K562 (cell line): ENCODE measurements at regions not wholly inside any gene's neighbourhood (a gene's known extent, or its start where the extent isn't known, plus 50 kb on each side); places are given as distances from the start of the nearest gene placed in this dataset.

Experiments used
- ATAC-seq: fragments of 200-7000 bp; cut with Tn5 transposase; 3 replicates; pipeline ENCODE4 v1.9.1; 2020; ENCODE audit warnings: moderate library complexity
- BruUV-seq: library from RNA; stranded (reverse); fragments of 400-500 nt; replicated peaks from 2 replicates; lab custom pipeline; 2021; lab: Mats Ljungman, UMichigan
- CTCF ChIA-PET: fragments of 300-600 bp; formaldehyde crosslinking; extraction: SDS; loops from one replicate; lab custom pipeline; 2021; ENCODE audit warnings: low intra/inter-chr PET ratio; lab: Yijun Ruan, JAX
- POLR2A ChIA-PET: fragments of 300-600, 350-650 bp; sonication (Branson Sonifier 250); formaldehyde crosslinking; extraction: SDS; loops from one replicate; lab custom pipeline; 2021; ENCODE audit warnings: antibody characterized with exemption, inconsistent platforms; lab: Yijun Ruan, JAX
- DNase-seq, 4 experiments: peaks; one replicate each; pipeline versions ENCODE4 v3.0.0 to v3.0.0-alpha.2; 2011 to 2018; ENCODE audit warnings: low spot score in 3 of 4, mixed read lengths in 3 of 4; ENCODE audit errors: extremely low read depth in 1 of 4
- FAIRE-seq: peaks from 2 replicates; lab custom pipeline; 2011; peaks lifted over from hg19 to GRCh38; lab: Jason Lieb, UNC
- H2AFZ ChIP-seq: 2 replicates; pipeline ENCODE4 v1.6.0; 2011; ENCODE audit warnings: low read depth, low read length, control low read depth, inconsistent platforms
- H3K27ac ChIP-seq: fragments of 200-600 bp; 3 replicates; pipeline ENCODE4 v1.8.0; 2011; ENCODE audit warnings: low read depth, mild to moderate bottlenecking, control low read depth, inconsistent platforms, low read length, moderate library complexity, mixed read lengths; ENCODE audit errors: extremely low read depth
- H3K27me3 ChIP-seq, 2 experiments: fragments of 300-600 bp in 1 of 2; 2 replicates in 1 of 2; 3 replicates in 1 of 2; pipeline versions ENCODE4 v1.6.0 to v1.8.0; 2011; ENCODE audit warnings: inconsistent platforms in 2 of 2, low read length in 2 of 2, mild to moderate bottlenecking in 1 of 2, mixed read lengths in 1 of 2, moderate library complexity in 1 of 2; ENCODE audit not compliant: control insufficient read depth in 2 of 2, insufficient read depth in 2 of 2
- H3K36me3 ChIP-seq: fragments of 300-600 bp; 3 replicates; pipeline ENCODE4 v1.8.0; 2011; ENCODE audit warnings: mild to moderate bottlenecking, low read length, inconsistent platforms; ENCODE audit not compliant: control insufficient read depth, insufficient read depth
- H3K4me1 ChIP-seq, 2 experiments: fragments of 200-600 bp in 1 of 2; replicated peaks in 1 of 2; 2 replicates in 1 of 2; 3 replicates in 1 of 2; pipeline versions ENCODE4 v1.5.1 to v1.8.0; 2011; ENCODE audit warnings: inconsistent platforms in 2 of 2, low read length in 2 of 2, mild to moderate bottlenecking in 1 of 2, mixed read lengths in 1 of 2, moderate library complexity in 1 of 2; ENCODE audit not compliant: control insufficient read depth in 2 of 2, insufficient read depth in 2 of 2
- H3K4me2 ChIP-seq: 2 replicates; pipeline ENCODE4 v1.6.1; 2011; ENCODE audit warnings: low read length, control low read depth, inconsistent platforms, mixed read lengths; ENCODE audit not compliant: insufficient read depth
- H3K4me3 ChIP-seq: fragments of 200-600 bp; sonication (generic), shearing (Covaris generic); 2 replicates; pipeline ENCODE4 v1.5.1; 2016; ENCODE audit warnings: control low read depth, inconsistent platforms
- H3K79me2 ChIP-seq: fragments of 200-600 bp; 3 replicates; pipeline ENCODE4 v1.8.0; 2011; ENCODE audit warnings: low read length, inconsistent platforms; ENCODE audit not compliant: control insufficient read depth, insufficient read depth
- H3K9ac ChIP-seq, 2 experiments: 2 replicates each; pipeline versions ENCODE4 v1.6.0 to v1.6.1; 2011; ENCODE audit warnings: low read depth in 2 of 2, low read length in 2 of 2, control low read depth in 1 of 2, inconsistent platforms in 1 of 2, mild to moderate bottlenecking in 1 of 2, mixed read lengths in 1 of 2; ENCODE audit not compliant: insufficient read depth in 1 of 2
- H3K9me1 ChIP-seq: one replicate; pipeline ENCODE4 v1.6.0; 2011; ENCODE audit warnings: inconsistent platforms, mild to moderate bottlenecking, low read length, moderate library complexity; ENCODE audit not compliant: control insufficient read depth, insufficient read depth
- H3K9me3 ChIP-seq: replicated peaks from 2 replicates; pipeline ENCODE4 v1.5.1; 2011; ENCODE audit warnings: low read depth, low read length, inconsistent platforms; ENCODE audit not compliant: control insufficient read depth, insufficient read depth
- H4K20me1 ChIP-seq: replicated peaks from 2 replicates; pipeline ENCODE4 v1.6.1; 2011; ENCODE audit warnings: low read length, inconsistent platforms, mixed read lengths; ENCODE audit not compliant: control insufficient read depth, insufficient read depth
- DPF2 ChIP-seq: fragments of 450-650 bp; IDR thresholded peaks from 2 replicates; pipeline ENCODE4 v1.6.1; 2016
- JUN ChIP-seq, 2 experiments: sonication (generic) in 1 of 2; formaldehyde crosslinking in 1 of 2; IDR thresholded peaks; 2 replicates each; pipeline versions ENCODE4 v1.6.1 to v1.8.0; 2012 to 2022; ENCODE audit warnings: borderline replicate concordance in 2 of 2, mild to moderate bottlenecking in 2 of 2, improper control_type of control experiment in 1 of 2, low read depth in 1 of 2, low read length in 1 of 2, missing genetic modification reagents in 1 of 2
- PHB2 ChIP-seq: fragments of 450-650 bp; IDR thresholded peaks from 2 replicates; pipeline ENCODE4 v1.6.1; 2017; ENCODE audit warnings: low read depth
- POLR2H ChIP-seq: IDR thresholded peaks from 2 replicates; pipeline ENCODE4 v1.6.1; 2016; ENCODE audit warnings: missing genetic modification characterization, low read depth, mild to moderate bottlenecking, control low read depth, missing compliant biosample characterization, moderate library complexity
- RFX5 ChIP-seq: IDR thresholded peaks from 2 replicates; pipeline ENCODE4 v1.6.1; 2011; ENCODE audit warnings: low read depth, mild to moderate bottlenecking, improper control_type of control experiment, low read length
- TARDBP ChIP-seq: fragments of 450-650 bp; IDR thresholded peaks from 2 replicates; pipeline ENCODE4 v1.6.1; 2016
- TBL1XR1 ChIP-seq, 2 experiments: IDR thresholded peaks; 2 replicates each; pipeline ENCODE4 v1.6.1; 2012; ENCODE audit warnings: improper control_type of control experiment in 2 of 2, low read length in 2 of 2, mild to moderate bottlenecking in 1 of 2
- TCF7L2 ChIP-seq: fragments of 150-350 bp; IDR thresholded peaks from 2 replicates; pipeline ENCODE4 v1.6.1; 2016; ENCODE audit warnings: low read depth, mild to moderate bottlenecking, low read length, moderate library complexity
- ZBTB8A ChIP-seq: fragments of 450-650 bp; IDR thresholded peaks from 2 replicates; pipeline ENCODE4 v1.6.1; 2018; ENCODE audit warnings: mild to moderate bottlenecking, moderate library complexity; ENCODE audit not compliant: partially characterized antibody
- ZC3H8 ChIP-seq: fragments of 450-650 bp; IDR thresholded peaks from 2 replicates; pipeline ENCODE4 v1.6.1; 2017
- ZNF431 ChIP-seq: sonication (generic); formaldehyde crosslinking; IDR thresholded peaks from 2 replicates; pipeline ENCODE4 v1.8.0; 2022; ENCODE audit warnings: mild to moderate bottlenecking, missing genetic modification reagents
- ZNF695 ChIP-seq: fragments of 450-650 bp; formaldehyde crosslinking; IDR thresholded peaks from 2 replicates; pipeline ENCODE4 v1.4.0; 2020; ENCODE audit warnings: mild to moderate bottlenecking, moderate library complexity
- WGBS: fragments of 100-300 bp; shearing (Covaris generic); methylation state at CpG from one replicate; pipeline ENCODE4 v1.1.6; 2016; ENCODE audit warnings: low coverage, mixed read lengths; ENCODE audit not compliant: insufficient coverage; ENCODE audit errors: missing lambda C conversion rate; 5-methylcytosine and 5-hydroxymethylcytosine counted together
- in situ Hi-C: fragments of 300-500 bp; cut with MboI; formaldehyde crosslinking; loops from 4 replicates; pipeline ENCODE4 v1.15.0; 2018; ENCODE audit warnings: inconsistent platforms, mixed read lengths
- intact Hi-C: fragments of 100-400 bp; cut with micrococcal nuclease; formaldehyde crosslinking; loops from 2 replicates; pipeline ENCODE4 v1.14.2; 2022
- TF ChIP-seq, protein P1 (sequence below): fragments of 250-450 bp; sonication (Bioruptor Pico); IDR thresholded peaks from 2 replicates; pipeline ENCODE4 v1.8.0; 2022; ENCODE audit warnings: moderate library complexity, mild to moderate bottlenecking, inconsistent platforms
- TF ChIP-seq, protein P2 (sequence below): fragments of 250-450 bp; sonication (Bioruptor Pico); IDR thresholded peaks from 2 replicates; pipeline ENCODE4 v1.5.0; 2021; ENCODE audit warnings: mild to moderate bottlenecking, moderate library complexity

GRCh38 chr7:67610897-67611296 lies 614.3 kb downstream of the TYW1 start:
- Histone ChIP-seq H3K4me2 (no peak overlapping the region), H3K27ac (no peak overlapping the region), H3K79me2 (no peaks in the 10 kb centered on the region), H3K4me3 (no peak overlapping the region), H3K36me3 (no peaks in the 10 kb centered on the region), H3K9me3 (no peaks in the 10 kb centered on the region), H3K9ac (no peak overlapping the region), H4K20me1 (no peaks in the 10 kb centered on the region), H3K9me1 (no peaks in the 10 kb centered on the region), H3K27me3 (peaks cover 2 to 22% of the 10 kb centered on the region in 2 experiments; a peak in 3 of 5 replicates), H2AFZ (no peak overlapping the region), H3K4me1 (no peaks in the 10 kb centered on the region)
- CTCF ChIA-PET = no interaction called here
- POLR2A ChIA-PET = no interaction called here
- 1% methylated on average over 6 of the region's 6 CpGs for WGBS
- intact Hi-C loops = no loop called here
- no peak for ATAC-seq
- in situ Hi-C loops = no loop called here
- no peak for TF ChIP-seq JUN (IDR thresholded peaks at IDR 0.05; ENCODE audit: borderline replicate concordance, low read depth, low read length)
- TF ChIP-seq JUN (CRISPR knock-in tag; IDR thresholded peaks at IDR 0.05; ENCODE audit: borderline replicate concordance) = no peak
- TF ChIP-seq, protein P1, sequence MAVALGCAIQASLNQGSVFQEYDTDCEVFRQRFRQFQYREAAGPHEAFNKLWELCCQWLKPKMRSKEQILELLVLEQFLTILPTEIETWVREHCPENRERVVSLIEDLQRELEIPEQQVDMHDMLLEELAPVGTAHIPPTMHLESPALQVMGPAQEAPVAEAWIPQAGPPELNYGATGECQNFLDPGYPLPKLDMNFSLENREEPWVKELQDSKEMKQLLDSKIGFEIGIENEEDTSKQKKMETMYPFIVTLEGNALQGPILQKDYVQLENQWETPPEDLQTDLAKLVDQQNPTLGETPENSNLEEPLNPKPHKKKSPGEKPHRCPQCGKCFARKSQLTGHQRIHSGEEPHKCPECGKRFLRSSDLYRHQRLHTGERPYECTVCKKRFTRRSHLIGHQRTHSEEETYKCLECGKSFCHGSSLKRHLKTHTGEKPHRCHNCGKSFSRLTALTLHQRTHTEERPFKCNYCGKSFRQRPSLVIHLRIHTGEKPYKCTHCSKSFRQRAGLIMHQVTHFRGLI = no peak
- no peak for TF ChIP-seq POLR2H
- TF ChIP-seq ZNF695 = no peak
- TF ChIP-seq, protein P2, sequence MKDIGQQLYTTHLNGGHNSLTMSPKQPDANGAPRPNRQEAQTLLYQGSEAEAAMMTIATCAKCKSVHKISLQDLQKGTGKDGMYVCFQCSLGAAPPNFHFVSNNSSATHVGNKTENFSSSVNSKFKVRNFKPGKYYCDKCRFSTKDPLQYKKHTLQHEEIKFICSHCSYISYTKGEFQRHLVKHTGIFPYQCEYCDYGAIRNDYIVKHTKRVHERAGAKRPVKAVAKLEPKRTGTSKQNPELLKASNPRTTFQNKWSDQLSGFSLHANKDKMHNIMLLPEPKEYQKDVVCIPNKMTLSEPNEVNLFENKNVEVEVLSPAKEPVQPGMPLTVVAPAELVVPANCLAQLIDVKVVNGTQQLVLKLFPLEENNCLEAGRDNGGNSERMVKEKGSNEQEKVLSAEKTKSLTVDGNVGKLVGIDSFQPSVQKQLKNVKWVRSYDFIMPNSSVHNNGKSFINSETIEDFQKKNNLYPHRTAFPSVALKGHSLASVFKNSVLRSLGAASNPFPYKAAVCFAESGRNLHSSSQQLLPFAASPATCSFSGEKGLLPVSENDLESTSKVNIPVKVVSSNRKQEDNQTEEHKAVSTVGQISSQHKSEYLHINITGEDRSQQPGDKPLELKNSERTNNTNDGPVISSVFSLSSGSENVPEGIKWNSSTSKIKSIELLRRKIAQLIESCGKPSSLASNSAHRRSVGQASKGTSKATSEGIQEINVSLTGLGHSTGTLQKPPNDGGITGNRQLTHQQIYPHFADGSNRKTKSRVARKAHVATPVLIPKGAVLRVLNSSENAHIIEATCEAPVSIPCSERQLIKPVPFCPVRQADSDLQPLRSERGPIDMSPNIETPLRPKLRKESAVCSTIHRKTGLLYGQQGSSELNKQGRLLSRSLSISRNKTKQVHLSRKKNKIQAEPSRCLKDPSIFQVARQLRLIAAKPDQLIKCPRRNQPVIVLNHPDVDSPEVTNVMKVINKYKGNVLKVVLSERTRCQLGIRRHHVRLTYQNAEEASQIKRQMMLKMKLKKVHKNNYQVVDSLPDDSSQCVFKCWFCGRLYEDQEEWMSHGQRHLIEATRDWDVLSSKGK (CRISPR knock-in tag) = no peak
- TF ChIP-seq PHB2 = no peak
- no peak for TF ChIP-seq RFX5
- TF ChIP-seq TBL1XR1 (IDR thresholded peaks at IDR 0.05; ENCODE audit: low read length in 2 of 2) = no peak
- TF ChIP-seq ZBTB8A = no peak
- no peak for TF ChIP-seq ZC3H8
- no peak for TF ChIP-seq DPF2
- TF ChIP-seq ZNF431 (CRISPR knock-in tag) = no peak
- no peak for TF ChIP-seq TCF7L2
- no peak for TF ChIP-seq TARDBP
- DNase-seq = no peak
- peak; percentile 23 for FAIRE-seq
- BruUV-seq = no TSS peak
